HEK293 (cell line): ENCODE measurements at regions not wholly inside any gene's neighbourhood (a gene's known extent, or its start where the extent isn't known, plus 50 kb on each side); places are given as distances from the start of the nearest gene placed in this dataset.

ENCODE experiments used
- CTCF ChIP-seq: fragments of 450-650 bp; formaldehyde crosslinking; IDR thresholded peaks from 2 replicates; pipeline ENCODE4 v1.5.1; 2016; ENCODE audit warnings: missing biosample characterization, missing genetic modification characterization
- REPIN1 ChIP-seq: fragments of 450-650 bp; formaldehyde crosslinking; IDR thresholded peaks from 2 replicates; pipeline ENCODE4 v1.5.1; 2017; ENCODE audit warnings: missing biosample characterization, missing genetic modification characterization, low read depth
- REST ChIP-seq: fragments of 450-650 bp; formaldehyde crosslinking; IDR thresholded peaks from 2 replicates; pipeline ENCODE4 v1.5.1; 2016; ENCODE audit warnings: missing biosample characterization, missing genetic modification characterization
- SALL2 ChIP-seq: fragments of 450-650 bp; formaldehyde crosslinking; IDR thresholded peaks from 2 replicates; pipeline ENCODE4 v1.5.0; 2017; ENCODE audit warnings: missing biosample characterization, mild to moderate bottlenecking, missing genetic modification characterization, borderline replicate concordance
- ZBTB11 ChIP-seq: fragments of 450-650 bp; formaldehyde crosslinking; conservative IDR thresholded peaks from 2 replicates; pipeline ENCODE4 v1.5.1; 2016; ENCODE audit warnings: low read depth, missing biosample characterization, missing genetic modification characterization
- ZNF274 ChIP-seq, 2 experiments: fragments of 200-500 bp in 1 of 2; fragments of 450-650 bp in 1 of 2; sonication (Bioruptor generic) in 1 of 2; formaldehyde crosslinking in 1 of 2; IDR thresholded peaks; 2 replicates each; pipeline versions ENCODE4 v1.5.1 to v1.6.1; 2014 to 2016; ENCODE audit warnings: borderline replicate concordance in 1 of 2, inconsistent platforms in 1 of 2, low read length in 1 of 2, missing biosample characterization in 1 of 2, missing genetic modification characterization in 1 of 2
- ZNF580 ChIP-seq: fragments of 450-650 bp; formaldehyde crosslinking; IDR thresholded peaks from 2 replicates; pipeline ENCODE4 v1.5.1; 2016; ENCODE audit warnings: missing biosample characterization, missing genetic modification characterization
- ZNF664 ChIP-seq: fragments of 450-650 bp; formaldehyde crosslinking; IDR thresholded peaks from 2 replicates; pipeline ENCODE4 v1.5.1; 2016; ENCODE audit warnings: missing biosample characterization, missing genetic modification characterization
- ZNF747 ChIP-seq: fragments of 450-650 bp; formaldehyde crosslinking; IDR thresholded peaks from 2 replicates; pipeline ENCODE4 v1.5.1; 2016; ENCODE audit warnings: missing biosample characterization, missing genetic modification characterization
- ZNF768 ChIP-seq: fragments of 450-650 bp; formaldehyde crosslinking; IDR thresholded peaks from 2 replicates; pipeline ENCODE4 v1.5.1; 2018; ENCODE audit warnings: missing biosample characterization, mild to moderate bottlenecking, missing genetic modification characterization

- TF ChIP-seq ZNF747 (no peak), SALL2 (tag by site-specific recombination) (no peak), CTCF (tag by site-specific recombination) (no peak), ZNF580 (tag by site-specific recombination) (no peak), REST (no peak), ZNF768 (tag by site-specific recombination) (no peak), ZNF274 (IDR thresholded peaks at IDR 0.05; ENCODE audit: low read length) (no peak), ZNF274 (tag by site-specific recombination; IDR thresholded peaks at IDR 0.05; ENCODE audit: borderline replicate concordance) (no peak), ZBTB11 (tag by site-specific recombination) (no peak), ZNF664 (tag by site-specific recombination) (no peak), REPIN1 (tag by site-specific recombination) (no peak)
Observed at GRCh38 chrX:78452356-78452755, 124.9 kb upstream of the CYSLTR1 start.
